Sciatic nerve (tissue), 2 donors: ENCODE measurements at regions not wholly inside any gene's neighbourhood (a gene's known extent, or its start where the extent isn't known, plus 50 kb on each side); places are given as distances from the start of the nearest gene placed in this dataset.
"Not testable (repeated sequence)": the region's sequence is repeated elsewhere in the genome, so short reads cannot be mapped to it uniquely, and the experiment has no call there.

Source experiments
- ATAC-seq: fragments of 200-7000 bp; cut with Tn5 transposase; one replicate; pipeline ENCODE4 v1.9.1; 2020; ENCODE audit warnings: mild to moderate bottlenecking, moderate library complexity
- DNase-seq: peaks from one replicate; pipeline ENCODE4 v3.0.0-alpha.2; 2020; ENCODE audit warnings: low spot score
- intact Hi-C: fragments of 100-400 bp; cut with DNase I; formaldehyde crosslinking; loops from one replicate; pipeline ENCODE4 v1.14.2; 2022
- donor health status: DM: no; HTN: no; CAD: no.
- donor health status: DM: no; HTN: no; CAD: no.

GRCh38 chr16:82328881-82329469 lies 159.0 kb upstream of the MPHOSPH6 start:
- DNase-seq (no peak), ATAC-seq (no peak)
- intact Hi-C loops = no loop called here

DNA sequence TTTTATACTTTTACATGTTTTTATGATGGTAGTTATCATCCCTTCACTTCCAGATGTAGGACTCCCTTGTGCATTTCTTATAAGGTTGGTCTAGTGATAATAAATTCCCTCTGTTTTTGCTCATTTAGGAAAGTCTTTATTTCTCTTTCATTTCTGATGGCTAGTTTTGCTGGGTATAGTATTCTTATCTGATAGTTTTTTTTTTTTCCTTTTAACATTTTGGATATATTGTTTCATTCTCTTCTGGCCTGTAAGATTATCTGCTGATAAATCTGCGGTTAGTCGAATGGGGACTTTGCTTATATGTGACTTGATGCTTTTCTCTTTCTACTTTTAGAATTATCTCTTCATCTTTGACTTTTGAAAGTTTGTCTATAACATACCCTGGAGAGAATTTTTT lies 153.1 kb upstream of the MPHOSPH6 start:
- intact Hi-C loops = no loop called here
- DNase-seq (no peak), ATAC-seq (no peak)

DNA sequence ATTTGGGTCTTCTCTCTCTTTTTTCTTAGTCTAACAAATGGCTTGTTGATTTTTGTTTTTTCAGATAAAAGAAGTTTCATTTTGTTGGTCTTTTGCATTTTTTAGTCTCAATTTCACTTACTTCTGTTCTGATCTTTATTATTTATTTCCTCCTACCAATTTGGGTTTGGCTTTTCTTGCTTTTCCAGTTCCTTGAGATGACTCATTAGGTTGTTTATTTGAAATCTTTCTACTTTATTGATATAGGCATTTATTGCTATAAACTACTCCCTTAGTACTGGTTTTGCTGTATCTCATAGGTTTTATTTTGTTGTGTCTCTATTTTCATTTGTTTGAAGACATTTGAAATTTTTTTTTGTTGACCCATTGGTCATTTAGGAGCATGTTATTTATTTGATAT lies 152.2 kb upstream of the MPHOSPH6 start:
- DNase-seq = no peak
- ATAC-seq = no peak
- intact Hi-C loops = no loop called here

DNA sequence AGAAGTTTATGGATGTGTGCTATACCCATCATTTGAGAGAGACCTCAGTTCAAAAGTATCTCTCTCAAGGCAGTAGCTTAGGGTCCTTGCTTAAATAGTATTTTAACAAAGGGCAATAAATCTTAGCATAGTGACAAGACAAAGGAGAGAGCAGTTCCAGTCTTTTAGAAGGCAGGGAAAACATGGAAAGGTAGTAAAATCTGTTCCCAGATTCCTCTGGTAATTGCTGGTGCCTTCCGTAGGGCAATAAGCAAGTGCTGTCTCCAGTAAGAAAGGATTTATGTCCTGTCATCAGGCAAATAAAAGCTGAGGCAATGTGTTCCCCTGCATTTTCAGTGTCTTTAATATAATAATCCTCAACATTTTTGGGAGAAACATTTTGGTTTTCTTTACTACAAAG lies 149.0 kb upstream of the MPHOSPH6 start:
- DNase-seq (no peak), ATAC-seq (no peak)
- intact Hi-C loops = no loop called here

DNA sequence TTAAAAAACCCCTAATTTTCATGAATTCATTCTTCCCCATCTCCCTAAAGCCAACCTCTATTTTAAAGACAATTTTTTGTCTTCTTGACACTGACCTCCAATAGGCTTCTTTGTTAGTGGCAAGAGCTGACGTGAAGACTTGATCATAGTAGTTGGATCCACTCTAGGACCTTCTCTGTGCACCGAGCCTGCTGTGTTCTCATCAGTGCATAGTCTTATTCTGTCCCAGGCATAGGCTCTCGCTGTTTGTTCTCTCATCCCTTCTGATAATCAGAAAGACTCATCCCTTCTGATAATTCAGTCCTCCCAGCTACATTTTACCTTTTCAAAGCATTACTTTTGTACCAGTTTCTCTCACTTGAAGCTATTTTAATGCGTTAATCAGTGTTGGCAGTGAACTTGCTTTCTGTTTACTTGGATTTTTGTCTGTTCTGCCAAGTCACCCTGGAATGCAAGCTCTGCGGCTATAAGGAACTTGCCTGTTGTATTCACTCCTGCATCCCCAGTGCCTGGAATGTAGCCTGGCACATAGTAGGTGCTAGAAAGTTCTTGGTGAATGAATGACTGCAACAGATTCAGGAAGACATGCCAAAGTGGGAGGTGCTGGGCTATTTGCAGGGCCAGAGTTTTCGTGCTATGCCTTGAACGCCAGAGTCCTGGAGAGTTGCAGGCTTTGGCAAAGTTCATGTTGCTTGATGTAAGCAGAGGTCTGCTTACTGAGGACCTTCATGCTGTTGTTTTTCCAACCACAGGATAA lies 147.6 kb upstream of the MPHOSPH6 start:
- intact Hi-C loops = no loop called here
- DNase-seq (no peak), ATAC-seq (no peak)

DNA sequence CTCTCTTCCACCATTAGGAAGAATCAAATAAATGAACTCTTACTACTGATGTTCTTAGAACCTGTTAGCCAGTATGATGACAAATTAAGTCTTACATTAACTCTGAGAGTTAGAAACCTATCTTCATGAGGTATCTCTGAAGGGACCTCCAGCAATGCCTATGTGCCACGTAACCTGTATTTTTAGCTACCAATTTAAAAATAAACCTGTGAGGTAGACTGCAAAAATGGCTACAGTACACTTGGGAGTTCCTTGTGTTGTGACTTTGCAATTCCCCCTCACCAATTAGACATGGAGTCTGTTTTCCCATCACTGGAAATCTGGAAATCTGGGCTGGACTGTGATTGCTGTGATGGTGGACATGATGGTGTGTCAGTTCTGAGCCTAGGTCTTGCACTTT lies 143.7 kb upstream of the MPHOSPH6 start:
- DNase-seq = no peak
- no peak for ATAC-seq
- intact Hi-C loops = no loop called here

- intact Hi-C loops = no loop called here
- ATAC-seq (no peak), DNase-seq (no peak)
Measured at GRCh38 chr16:82311528-82311927, 141.5 kb upstream of the MPHOSPH6 start.

DNA sequence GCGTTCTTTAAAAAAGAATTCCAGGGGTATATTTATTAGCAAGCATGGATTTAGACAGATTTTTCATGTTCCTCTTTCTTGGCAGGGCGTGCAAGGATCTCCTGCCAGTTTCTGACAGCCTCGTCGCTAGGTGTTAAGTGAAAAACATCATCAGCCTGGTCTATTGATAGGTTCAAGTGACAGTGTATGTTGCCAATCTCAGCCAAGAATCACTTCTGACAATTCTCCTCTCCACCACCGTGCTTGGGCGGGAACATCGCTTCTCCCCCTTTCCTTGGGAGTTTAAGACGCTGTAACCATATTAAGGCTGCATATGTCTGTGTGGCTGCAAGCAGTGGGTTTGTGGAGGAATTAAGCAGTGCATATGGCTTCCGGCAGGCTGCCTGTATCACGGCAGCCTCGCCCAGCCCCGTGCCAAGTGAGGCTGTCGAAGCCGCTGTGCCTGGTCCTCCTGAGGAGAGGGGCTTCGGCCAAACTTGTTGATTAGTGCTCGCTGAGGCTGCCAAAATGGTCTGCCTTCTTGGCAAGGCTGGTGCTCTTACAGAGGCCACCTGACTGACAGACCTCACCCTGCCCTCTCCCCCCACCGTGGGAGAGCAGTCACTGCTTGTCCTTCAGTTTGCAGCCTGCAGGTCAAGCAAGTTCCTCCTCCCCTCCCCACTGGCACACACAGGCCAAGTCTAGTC lies 132.2 kb upstream of the MPHOSPH6 start:
- intact Hi-C loops = no loop called here
- DNase-seq (no peak), ATAC-seq (no peak)

- no peak for DNase-seq
- intact Hi-C loops = no loop called here
- no peak for ATAC-seq
Measured at GRCh38 chr16:82301146-82301755, 131.2 kb upstream of the MPHOSPH6 start.

DNA sequence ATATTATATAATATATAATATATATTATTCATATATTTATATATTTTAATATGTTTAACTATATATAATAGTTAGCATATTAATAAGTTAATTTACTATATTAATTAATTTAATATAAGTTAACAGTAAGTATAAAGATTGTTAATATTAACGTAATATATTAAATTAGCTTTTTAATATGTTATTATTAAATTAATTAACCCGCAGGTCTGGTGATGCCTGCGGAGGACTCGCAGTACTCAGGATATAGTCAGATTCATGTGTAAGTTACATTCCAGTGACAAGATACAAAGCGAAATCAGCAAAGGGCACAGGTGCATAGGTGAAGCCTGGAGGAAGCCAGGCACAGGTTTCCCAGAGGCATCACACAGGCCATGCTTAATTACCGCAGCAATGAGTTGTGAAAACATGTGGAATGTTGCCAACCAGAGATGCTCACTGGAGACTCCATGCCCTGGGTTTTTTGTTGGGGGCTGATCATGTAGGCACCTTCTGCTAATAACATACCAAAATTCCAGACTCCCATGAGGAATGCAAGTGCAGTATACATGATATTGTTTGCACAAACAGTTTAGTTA lies 130.4 kb upstream of the MPHOSPH6 start:
- DNase-seq (no peak), ATAC-seq (no peak)
- intact Hi-C loops = no loop called here

- intact Hi-C loops = no loop called here
- ATAC-seq (no peak), DNase-seq (no peak)
Measured at GRCh38 chr16:82298472-82298871, 128.4 kb upstream of the MPHOSPH6 start.

DNA sequence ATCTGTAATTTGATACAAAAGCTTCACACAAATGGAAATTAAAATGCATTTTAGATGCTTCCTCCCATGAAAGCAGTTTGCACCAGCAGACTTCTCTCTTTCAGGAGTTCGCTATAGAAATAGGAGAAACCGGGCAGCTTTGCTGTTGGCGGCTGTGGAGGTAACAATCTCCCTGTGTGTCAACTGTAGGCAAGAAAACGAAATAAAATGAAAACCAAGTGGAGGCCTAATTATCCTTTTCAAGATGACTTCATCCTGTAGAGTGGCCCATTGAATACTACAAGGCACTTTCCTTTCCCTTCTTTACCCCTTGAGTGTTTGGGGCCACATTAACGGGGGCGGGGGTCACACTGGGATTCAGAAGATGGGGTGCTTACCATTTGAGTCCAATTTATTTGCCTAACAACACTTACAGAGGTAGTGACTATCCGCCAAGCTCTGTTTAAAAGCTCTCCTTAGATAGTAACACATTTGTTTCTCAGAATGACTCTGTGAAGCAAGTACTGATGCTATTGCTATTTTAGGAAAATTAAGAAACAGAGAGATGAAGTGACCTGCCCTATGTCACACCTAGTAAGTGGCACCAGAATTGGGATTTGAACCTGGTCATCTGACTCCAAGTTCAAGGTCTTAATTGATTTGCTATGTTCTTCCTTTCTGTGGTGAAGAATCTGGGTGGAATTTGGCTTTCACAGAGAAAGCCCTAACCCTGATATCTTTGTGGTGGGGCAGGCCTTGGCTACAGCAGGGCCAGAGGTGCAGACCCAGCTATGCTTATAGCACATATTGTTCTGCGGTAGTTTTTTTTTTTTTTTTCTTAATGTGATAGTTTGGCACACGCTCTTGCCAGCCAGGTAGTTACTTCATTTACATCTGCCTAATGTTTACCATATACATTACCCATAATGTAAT lies 125.5 kb upstream of the MPHOSPH6 start:
- intact Hi-C loops = no loop called here
- DNase-seq = no peak
- ATAC-seq = no peak

DNA sequence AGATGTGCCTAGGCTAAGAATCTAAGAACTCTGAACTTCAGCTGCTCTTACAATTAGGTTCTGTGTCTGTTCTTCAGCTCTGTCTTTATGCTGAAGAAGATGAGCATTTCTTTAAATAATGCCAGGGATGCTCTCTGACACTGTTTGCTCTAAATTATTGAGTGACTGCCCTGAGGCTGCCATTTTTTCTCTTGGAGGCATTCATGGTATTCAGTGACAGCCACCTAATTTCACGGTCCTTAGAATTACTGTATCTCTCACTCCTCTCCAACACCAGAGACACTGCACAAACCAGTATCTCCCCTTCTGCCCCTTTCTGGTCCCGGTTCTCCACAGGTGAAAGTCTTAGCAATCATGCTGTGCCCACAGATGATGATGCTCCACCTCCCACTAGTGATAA lies 123.6 kb upstream of the MPHOSPH6 start:
- ATAC-seq (no peak), DNase-seq (no peak)
- intact Hi-C loops = no loop called here

GRCh38 chr16:82287937-82288336 lies 117.9 kb upstream of the MPHOSPH6 start:
- intact Hi-C loops = no loop called here
- no peak for DNase-seq

GRCh38 chr16:82282662-82283061 lies 112.6 kb upstream of the MPHOSPH6 start:
- intact Hi-C loops = no loop called here
- ATAC-seq = no peak
- DNase-seq = no peak

More at GRCh38 chr16:82287937-82288336, 117.9 kb upstream of the MPHOSPH6 start:
- no peak for ATAC-seq

DNA sequence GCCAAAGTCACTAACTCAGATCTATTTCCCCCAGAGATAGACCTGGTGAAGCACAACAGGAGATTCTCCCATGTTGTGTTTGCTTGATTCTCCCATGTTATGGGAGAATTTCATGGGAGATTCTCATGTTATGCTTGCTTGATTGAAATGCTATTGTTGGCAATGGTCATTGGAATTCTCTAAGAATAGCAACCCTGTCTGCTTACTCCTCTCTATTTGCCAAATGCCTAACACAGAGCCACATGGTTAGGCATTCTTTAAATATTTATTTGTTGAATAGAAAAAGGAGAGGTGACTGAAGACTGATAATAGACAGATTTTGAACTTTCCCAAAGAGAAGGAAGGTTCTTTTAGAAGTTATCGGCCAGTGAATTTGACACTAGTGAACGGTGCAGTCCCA lies 111.5 kb upstream of the MPHOSPH6 start:
- ATAC-seq (no peak), DNase-seq (no peak)
- intact Hi-C loops = no loop called here

DNA sequence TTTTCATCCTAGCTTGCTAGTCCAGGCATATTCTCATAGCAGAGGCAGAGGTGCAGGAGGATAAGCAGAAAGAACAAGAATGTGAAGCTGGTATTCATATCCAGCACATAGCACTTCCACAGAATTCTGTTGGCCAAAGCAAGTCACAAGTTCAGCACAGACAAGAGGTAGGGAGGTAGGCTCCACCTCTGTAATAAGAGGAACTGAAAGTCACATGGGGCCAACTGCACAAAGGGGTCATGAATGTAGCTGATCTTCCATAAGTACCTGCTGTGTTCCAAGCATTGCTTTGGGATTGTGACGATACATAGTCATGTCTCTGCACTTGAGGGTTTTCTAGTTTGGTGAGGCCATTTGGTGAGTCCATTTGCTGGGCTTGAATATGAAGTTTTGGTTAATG lies 110.8 kb upstream of the MPHOSPH6 start:
- no peak for ATAC-seq
- DNase-seq = no peak
- intact Hi-C loops = no loop called here

DNA sequence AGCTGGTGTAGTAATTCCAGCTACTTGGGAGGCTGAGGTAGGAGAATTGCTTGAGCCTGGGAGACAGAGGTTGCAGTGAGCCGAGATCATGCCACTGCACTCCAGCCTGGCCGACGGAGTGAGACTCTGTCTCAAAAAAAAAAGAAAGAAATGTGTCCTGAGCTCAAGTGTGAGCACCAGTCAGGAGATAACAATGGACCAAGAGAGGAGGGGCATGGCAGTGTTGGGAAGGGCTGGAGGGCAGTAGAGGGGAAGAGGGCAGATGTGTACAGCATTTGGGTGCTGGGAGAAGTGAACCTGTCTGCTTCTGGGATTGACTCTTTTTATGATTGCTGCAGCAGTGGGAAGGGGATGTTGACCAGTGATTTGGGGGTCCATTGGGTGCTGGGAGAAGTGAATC lies 105.3 kb upstream of the MPHOSPH6 start:
- DNase-seq, ATAC-seq, intact Hi-C loops: not testable (repeated sequence)

DNA sequence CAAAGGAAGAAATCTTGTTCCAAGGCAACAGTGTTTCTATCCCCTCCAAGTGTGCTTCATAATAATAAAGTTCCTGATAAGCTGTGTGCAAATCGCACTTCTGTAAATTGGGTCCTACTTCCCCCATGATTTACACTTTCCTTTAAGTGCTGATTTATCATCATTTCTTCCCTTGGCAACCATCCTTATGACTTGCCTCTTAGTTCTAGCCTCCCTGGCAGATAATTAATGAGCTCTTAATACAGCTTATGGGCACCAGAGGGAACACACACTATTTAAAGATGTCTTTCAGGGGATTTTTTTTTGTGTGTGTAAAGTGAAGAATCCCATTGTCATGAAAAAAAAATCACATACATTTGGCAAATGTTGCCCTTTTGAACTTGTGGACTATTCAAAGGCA lies 101.6 kb upstream of the MPHOSPH6 start:
- intact Hi-C loops = no loop called here
- no peak for DNase-seq
- no peak for ATAC-seq
